SK-N-SH treated with all-trans-retinoic acid at 6 μM for 48 hours (cell line): ENCODE measurements at regions not wholly inside any gene's neighbourhood (a gene's known extent, or its start where the extent isn't known, plus 50 kb on each side); places are given as distances from the start of the nearest gene placed in this dataset.

Experiments used
- ATAC-seq: fragments of 200-7000 bp; cut with Tn5 transposase; 3 replicates; pipeline ENCODE4 v1.9.1; 2020; ENCODE audit warnings: mild to moderate bottlenecking, moderate library complexity
- ARNTL ChIP-seq: fragments of 450-650 bp; formaldehyde crosslinking; IDR thresholded peaks from 2 replicates; pipeline ENCODE4 v1.5.0; 2020; ENCODE audit warnings: low read depth, mild to moderate bottlenecking, moderate library complexity, borderline replicate concordance
- BACH2 ChIP-seq: fragments of 250-450 bp; sonication (Bioruptor Pico); IDR thresholded peaks from 2 replicates; pipeline ENCODE4 v1.9.0; 2021; ENCODE audit warnings: mild to moderate bottlenecking, borderline replicate concordance
- CSDC2 ChIP-seq: fragments of 250-450 bp; sonication (Bioruptor Pico); IDR thresholded peaks from 2 replicates; pipeline ENCODE4 v1.5.0; 2020; ENCODE audit warnings: mild to moderate bottlenecking, moderate library complexity
- ESRRG ChIP-seq: fragments of 250-450 bp; sonication (Bioruptor Pico); IDR thresholded peaks from 2 replicates; pipeline ENCODE4 v1.6.1; 2021; ENCODE audit warnings: mild to moderate bottlenecking
- GLIS3 ChIP-seq: fragments of 250-450 bp; sonication (Bioruptor Pico); IDR thresholded peaks from 2 replicates; pipeline ENCODE4 v1.5.0; 2020; ENCODE audit warnings: mild to moderate bottlenecking, moderate library complexity
- ISL1 ChIP-seq: fragments of 250-450 bp; sonication (Bioruptor Pico); IDR thresholded peaks from 2 replicates; pipeline ENCODE4 v2.1.2; 2022; ENCODE audit warnings: mild to moderate bottlenecking, moderate library complexity
- OSR1 ChIP-seq: fragments of 250-450 bp; sonication (Bioruptor Pico); IDR thresholded peaks from 2 replicates; pipeline ENCODE4 v1.8.0; 2022; ENCODE audit warnings: moderate library complexity, mild to moderate bottlenecking, inconsistent platforms
- PPARA ChIP-seq: fragments of 250-450 bp; sonication (Bioruptor Pico); IDR thresholded peaks from 2 replicates; pipeline ENCODE4 v1.5.0; 2020; ENCODE audit warnings: mild to moderate bottlenecking, borderline replicate concordance
- RARB ChIP-seq: fragments of 250-450 bp; sonication (Bioruptor Pico); IDR thresholded peaks from 2 replicates; pipeline ENCODE4 v1.8.0; 2021; ENCODE audit warnings: mild to moderate bottlenecking, moderate library complexity
- SNAI2 ChIP-seq: fragments of 250-450 bp; sonication (Bioruptor Pico); IDR thresholded peaks from 2 replicates; pipeline ENCODE4 v1.5.0; 2020; ENCODE audit warnings: mild to moderate bottlenecking, moderate library complexity
- TCF4 ChIP-seq: fragments of 250-450 bp; sonication (Bioruptor Pico); IDR thresholded peaks from 2 replicates; pipeline ENCODE4 v1.8.0; 2021; ENCODE audit warnings: mild to moderate bottlenecking, moderate library complexity, borderline replicate concordance
- TOX ChIP-seq: fragments of 250-450 bp; sonication (Bioruptor Pico); IDR thresholded peaks from 2 replicates; pipeline ENCODE4 v1.8.0; 2021; ENCODE audit warnings: mild to moderate bottlenecking, moderate library complexity, borderline replicate concordance
- ZC3H10 ChIP-seq: fragments of 250-450 bp; sonication (Bioruptor Pico); IDR thresholded peaks from 2 replicates; pipeline ENCODE4 v1.5.1; 2021; ENCODE audit warnings: mild to moderate bottlenecking, moderate library complexity
- ZFP3 ChIP-seq: fragments of 250-450 bp; sonication (Bioruptor Pico); IDR thresholded peaks from 2 replicates; pipeline ENCODE4 v1.5.0; 2020; ENCODE audit warnings: mild to moderate bottlenecking, moderate library complexity
- ZFP30 ChIP-seq: fragments of 450-650 bp; formaldehyde crosslinking; IDR thresholded peaks from 2 replicates; pipeline ENCODE4 v1.5.0; 2022; ENCODE audit warnings: mild to moderate bottlenecking, moderate library complexity
- ZNF565 ChIP-seq: fragments of 450-650 bp; formaldehyde crosslinking; conservative IDR thresholded peaks from 2 replicates; pipeline ENCODE4 v1.5.0; 2020; ENCODE audit warnings: low read depth, mild to moderate bottlenecking, moderate library complexity
- ZNF70 ChIP-seq: fragments of 450-650 bp; formaldehyde crosslinking; IDR thresholded peaks from 2 replicates; pipeline ENCODE4 v1.5.0; 2020; ENCODE audit warnings: mild to moderate bottlenecking, moderate library complexity
- ZNF8 ChIP-seq: fragments of 450-650 bp; formaldehyde crosslinking; IDR thresholded peaks from 2 replicates; pipeline ENCODE4 v1.5.0; 2020; ENCODE audit warnings: mild to moderate bottlenecking, moderate library complexity
- TF ChIP-seq, protein P1 (sequence below): fragments of 250-450 bp; sonication (Bioruptor Pico); IDR thresholded peaks from 2 replicates; pipeline ENCODE4 v1.5.1; 2020; ENCODE audit warnings: low read depth, mild to moderate bottlenecking, moderate library complexity
- TF ChIP-seq, protein P2 (sequence below): fragments of 250-450 bp; sonication (Bioruptor Pico); IDR thresholded peaks from 2 replicates; pipeline ENCODE4 v1.5.0; 2020; ENCODE audit warnings: mild to moderate bottlenecking, moderate library complexity
- TF ChIP-seq, protein P3 (sequence below): fragments of 250-450 bp; sonication (Bioruptor Pico); IDR thresholded peaks from 2 replicates; pipeline ENCODE4 v1.5.1; 2021; ENCODE audit warnings: mild to moderate bottlenecking, moderate library complexity
- TF ChIP-seq, protein P4 (sequence below): fragments of 250-450 bp; sonication (Bioruptor Pico); IDR thresholded peaks from 2 replicates; pipeline ENCODE4 v1.8.0; 2021; ENCODE audit warnings: low read depth, mild to moderate bottlenecking, moderate library complexity, borderline replicate concordance
- TF ChIP-seq, protein P5 (sequence below): fragments of 250-450 bp; sonication (Bioruptor Pico); IDR thresholded peaks from 2 replicates; pipeline ENCODE4 v1.8.0; 2020; ENCODE audit warnings: mild to moderate bottlenecking, moderate library complexity, borderline replicate concordance

DNA sequence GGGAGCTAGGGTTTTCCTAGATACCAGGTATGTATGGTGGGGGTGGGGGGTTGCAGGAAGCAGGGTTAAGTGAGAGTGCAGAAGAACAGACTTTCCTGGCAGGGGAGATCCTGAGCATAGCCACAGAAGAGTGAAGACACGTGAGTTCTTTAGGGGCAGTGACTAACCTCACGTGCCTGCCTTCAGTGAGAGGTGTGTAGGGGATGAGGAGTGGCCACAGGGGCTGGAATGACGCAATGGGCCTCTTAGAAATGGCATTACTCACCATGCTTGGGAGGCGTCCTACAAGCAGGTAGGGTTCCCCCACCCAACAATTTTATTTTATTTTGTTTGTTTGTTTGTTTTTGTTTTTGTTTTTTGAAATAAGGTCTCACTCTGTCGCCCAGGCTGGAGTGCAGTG lies 698.6 kb upstream of the NRP1 start:
- TF ChIP-seq ZFP3: no peak
- no peak for TF ChIP-seq ZNF565 (CRISPR knock-in tag)
- TF ChIP-seq, protein P1, sequence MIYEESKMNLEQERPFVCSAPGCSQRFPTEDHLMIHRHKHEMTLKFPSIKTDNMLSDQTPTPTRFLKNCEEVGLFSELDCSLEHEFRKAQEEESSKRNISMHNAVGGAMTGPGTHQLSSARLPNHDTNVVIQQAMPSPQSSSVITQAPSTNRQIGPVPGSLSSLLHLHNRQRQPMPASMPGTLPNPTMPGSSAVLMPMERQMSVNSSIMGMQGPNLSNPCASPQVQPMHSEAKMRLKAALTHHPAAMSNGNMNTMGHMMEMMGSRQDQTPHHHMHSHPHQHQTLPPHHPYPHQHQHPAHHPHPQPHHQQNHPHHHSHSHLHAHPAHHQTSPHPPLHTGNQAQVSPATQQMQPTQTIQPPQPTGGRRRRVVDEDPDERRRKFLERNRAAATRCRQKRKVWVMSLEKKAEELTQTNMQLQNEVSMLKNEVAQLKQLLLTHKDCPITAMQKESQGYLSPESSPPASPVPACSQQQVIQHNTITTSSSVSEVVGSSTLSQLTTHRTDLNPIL (CRISPR knock-in tag): no peak
- TF ChIP-seq ZC3H10: no peak
- TF ChIP-seq, protein P2, sequence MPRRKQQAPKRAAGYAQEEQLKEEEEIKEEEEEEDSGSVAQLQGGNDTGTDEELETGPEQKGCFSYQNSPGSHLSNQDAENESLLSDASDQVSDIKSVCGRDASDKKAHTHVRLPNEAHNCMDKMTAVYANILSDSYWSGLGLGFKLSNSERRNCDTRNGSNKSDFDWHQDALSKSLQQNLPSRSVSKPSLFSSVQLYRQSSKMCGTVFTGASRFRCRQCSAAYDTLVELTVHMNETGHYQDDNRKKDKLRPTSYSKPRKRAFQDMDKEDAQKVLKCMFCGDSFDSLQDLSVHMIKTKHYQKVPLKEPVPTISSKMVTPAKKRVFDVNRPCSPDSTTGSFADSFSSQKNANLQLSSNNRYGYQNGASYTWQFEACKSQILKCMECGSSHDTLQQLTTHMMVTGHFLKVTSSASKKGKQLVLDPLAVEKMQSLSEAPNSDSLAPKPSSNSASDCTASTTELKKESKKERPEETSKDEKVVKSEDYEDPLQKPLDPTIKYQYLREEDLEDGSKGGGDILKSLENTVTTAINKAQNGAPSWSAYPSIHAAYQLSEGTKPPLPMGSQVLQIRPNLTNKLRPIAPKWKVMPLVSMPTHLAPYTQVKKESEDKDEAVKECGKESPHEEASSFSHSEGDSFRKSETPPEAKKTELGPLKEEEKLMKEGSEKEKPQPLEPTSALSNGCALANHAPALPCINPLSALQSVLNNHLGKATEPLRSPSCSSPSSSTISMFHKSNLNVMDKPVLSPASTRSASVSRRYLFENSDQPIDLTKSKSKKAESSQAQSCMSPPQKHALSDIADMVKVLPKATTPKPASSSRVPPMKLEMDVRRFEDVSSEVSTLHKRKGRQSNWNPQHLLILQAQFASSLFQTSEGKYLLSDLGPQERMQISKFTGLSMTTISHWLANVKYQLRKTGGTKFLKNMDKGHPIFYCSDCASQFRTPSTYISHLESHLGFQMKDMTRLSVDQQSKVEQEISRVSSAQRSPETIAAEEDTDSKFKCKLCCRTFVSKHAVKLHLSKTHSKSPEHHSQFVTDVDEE (CRISPR knock-in tag): no peak
- TF ChIP-seq RARB (CRISPR knock-in tag): no peak
- no peak for ATAC-seq

DNA sequence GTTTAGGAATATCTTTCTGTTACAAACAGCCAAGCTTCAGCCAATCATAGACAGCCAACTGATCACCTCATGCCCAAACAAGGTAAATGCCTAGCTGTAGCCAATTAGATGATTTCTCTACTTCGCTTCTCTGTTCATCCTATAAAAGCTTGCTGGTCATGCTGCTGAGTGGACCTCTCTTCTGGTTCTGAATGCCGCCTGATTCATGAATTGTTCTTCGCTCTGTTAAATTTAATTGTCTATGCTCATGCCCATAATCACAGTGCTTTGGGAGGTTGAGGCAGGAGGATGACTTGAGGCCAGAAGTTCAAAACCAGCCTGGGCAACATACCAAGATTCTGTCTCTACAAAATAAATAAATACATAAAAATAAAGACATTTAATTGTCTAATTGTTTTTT lies 698.1 kb upstream of the NRP1 start:
- no peak for TF ChIP-seq SNAI2 (CRISPR knock-in tag)
- TF ChIP-seq, protein P3, sequence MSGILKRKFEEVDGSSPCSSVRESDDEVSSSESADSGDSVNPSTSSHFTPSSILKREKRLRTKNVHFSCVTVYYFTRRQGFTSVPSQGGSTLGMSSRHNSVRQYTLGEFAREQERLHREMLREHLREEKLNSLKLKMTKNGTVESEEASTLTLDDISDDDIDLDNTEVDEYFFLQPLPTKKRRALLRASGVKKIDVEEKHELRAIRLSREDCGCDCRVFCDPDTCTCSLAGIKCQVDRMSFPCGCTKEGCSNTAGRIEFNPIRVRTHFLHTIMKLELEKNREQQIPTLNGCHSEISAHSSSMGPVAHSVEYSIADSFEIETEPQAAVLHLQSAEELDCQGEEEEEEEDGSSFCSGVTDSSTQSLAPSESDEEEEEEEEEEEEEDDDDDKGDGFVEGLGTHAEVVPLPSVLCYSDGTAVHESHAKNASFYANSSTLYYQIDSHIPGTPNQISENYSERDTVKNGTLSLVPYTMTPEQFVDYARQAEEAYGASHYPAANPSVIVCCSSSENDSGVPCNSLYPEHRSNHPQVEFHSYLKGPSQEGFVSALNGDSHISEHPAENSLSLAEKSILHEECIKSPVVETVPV (CRISPR knock-in tag): no peak
- TF ChIP-seq, protein P1 (CRISPR knock-in tag): no peak
- no peak for TF ChIP-seq ZC3H10
- TF ChIP-seq ISL1: no peak
- no peak for TF ChIP-seq TCF4
- no peak for ATAC-seq

DNA sequence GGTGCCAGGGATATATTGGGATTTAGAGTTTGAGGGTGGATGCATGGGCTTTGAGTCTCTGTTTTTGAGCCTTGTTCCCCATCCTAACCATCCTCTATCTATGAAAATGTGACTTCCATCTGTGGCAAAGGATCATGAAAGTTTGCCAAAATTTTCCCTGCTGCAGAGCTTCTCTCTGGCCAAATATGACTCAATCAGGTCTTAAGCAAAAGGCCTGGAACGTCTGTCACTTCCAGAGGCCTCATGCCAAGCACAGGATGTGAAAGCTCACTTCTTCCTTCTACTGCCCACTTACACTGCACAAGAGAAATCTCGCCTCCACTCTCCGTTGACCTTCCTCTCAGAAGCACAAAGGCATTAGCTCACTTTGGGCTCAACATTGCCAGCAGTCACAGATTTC lies 696.9 kb upstream of the NRP1 start:
- TF ChIP-seq ZNF70 (CRISPR knock-in tag): no peak
- no peak; the same call in 2 of the 3 replicates for ATAC-seq

DNA sequence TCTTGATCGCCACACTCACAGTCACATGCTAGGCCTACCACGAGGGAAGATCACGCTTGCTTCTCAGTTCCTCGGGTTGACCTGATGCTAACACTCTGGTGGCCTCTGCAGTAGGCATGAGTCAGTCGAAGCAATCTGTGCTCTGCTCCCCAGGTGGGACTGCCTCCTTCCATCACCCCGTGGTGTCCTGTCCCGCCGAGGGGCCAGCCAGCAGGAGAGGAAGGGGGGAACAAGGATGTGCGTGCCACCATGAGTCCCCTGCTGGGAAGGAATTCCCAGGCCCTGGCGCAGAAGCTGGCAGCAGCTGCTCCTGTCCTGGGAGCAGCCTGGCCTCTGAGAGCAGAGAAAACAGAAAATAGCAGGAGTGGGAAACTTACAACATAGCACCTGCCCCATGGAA lies 695.0 kb upstream of the NRP1 start:
- ATAC-seq: no peak
- TF ChIP-seq ZNF8 (CRISPR knock-in tag): no peak
- no peak for TF ChIP-seq ZFP30 (CRISPR knock-in tag)
- TF ChIP-seq SNAI2 (CRISPR knock-in tag): no peak
- TF ChIP-seq ARNTL (CRISPR knock-in tag): no peak
- TF ChIP-seq ZNF70 (CRISPR knock-in tag): no peak
- no peak for TF ChIP-seq ZC3H10
- TF ChIP-seq OSR1 (CRISPR knock-in tag): no peak
- no peak for TF ChIP-seq ZNF565 (CRISPR knock-in tag)
- no peak for TF ChIP-seq ISL1
- TF ChIP-seq ESRRG: no peak
- no peak for TF ChIP-seq BACH2 (CRISPR knock-in tag)

DNA sequence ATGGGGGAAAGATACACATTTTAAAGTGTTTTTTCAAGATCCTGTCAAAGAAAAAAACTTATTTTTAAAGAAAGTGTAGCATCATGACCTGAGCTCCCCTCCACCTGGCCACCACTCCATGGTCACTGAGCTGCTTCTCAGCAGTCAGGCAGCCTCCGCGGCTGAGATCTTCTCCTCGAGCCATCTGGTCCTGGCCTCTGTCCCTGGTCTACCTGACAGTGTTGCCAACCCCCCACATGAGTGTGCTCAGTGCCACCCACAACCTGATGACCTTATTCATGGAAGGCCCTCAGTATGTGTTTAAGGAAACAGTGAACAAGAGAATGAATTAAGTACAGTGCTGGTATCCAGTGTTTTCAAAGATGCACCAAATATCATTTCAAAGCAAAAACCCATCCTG lies 694.5 kb upstream of the NRP1 start:
- no peak for ATAC-seq
- TF ChIP-seq, protein P4, sequence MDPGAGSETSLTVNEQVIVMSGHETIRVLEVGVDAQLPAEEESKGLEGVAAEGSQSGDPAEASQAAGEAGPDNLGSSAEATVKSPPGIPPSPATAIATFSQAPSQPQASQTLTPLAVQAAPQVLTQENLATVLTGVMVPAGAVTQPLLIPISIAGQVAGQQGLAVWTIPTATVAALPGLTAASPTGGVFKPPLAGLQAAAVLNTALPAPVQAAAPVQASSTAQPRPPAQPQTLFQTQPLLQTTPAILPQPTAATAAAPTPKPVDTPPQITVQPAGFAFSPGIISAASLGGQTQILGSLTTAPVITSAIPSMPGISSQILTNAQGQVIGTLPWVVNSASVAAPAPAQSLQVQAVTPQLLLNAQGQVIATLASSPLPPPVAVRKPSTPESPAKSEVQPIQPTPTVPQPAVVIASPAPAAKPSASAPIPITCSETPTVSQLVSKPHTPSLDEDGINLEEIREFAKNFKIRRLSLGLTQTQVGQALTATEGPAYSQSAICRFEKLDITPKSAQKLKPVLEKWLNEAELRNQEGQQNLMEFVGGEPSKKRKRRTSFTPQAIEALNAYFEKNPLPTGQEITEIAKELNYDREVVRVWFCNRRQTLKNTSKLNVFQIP: no peak
- TF ChIP-seq, protein P3 (CRISPR knock-in tag): no peak
- TF ChIP-seq ZNF565 (CRISPR knock-in tag) (no peak), SNAI2 (CRISPR knock-in tag) (no peak), OSR1 (CRISPR knock-in tag) (no peak), TCF4 (no peak), RARB (CRISPR knock-in tag) (no peak), ARNTL (CRISPR knock-in tag) (no peak), ZC3H10 (no peak), ZNF8 (CRISPR knock-in tag) (no peak), ISL1 (no peak), ESRRG (no peak), ZNF70 (CRISPR knock-in tag) (no peak), TOX (CRISPR knock-in tag) (no peak), PPARA (CRISPR knock-in tag) (no peak), CSDC2 (CRISPR knock-in tag) (no peak), GLIS3 (no peak), ZFP3 (no peak)
- TF ChIP-seq, protein P5, sequence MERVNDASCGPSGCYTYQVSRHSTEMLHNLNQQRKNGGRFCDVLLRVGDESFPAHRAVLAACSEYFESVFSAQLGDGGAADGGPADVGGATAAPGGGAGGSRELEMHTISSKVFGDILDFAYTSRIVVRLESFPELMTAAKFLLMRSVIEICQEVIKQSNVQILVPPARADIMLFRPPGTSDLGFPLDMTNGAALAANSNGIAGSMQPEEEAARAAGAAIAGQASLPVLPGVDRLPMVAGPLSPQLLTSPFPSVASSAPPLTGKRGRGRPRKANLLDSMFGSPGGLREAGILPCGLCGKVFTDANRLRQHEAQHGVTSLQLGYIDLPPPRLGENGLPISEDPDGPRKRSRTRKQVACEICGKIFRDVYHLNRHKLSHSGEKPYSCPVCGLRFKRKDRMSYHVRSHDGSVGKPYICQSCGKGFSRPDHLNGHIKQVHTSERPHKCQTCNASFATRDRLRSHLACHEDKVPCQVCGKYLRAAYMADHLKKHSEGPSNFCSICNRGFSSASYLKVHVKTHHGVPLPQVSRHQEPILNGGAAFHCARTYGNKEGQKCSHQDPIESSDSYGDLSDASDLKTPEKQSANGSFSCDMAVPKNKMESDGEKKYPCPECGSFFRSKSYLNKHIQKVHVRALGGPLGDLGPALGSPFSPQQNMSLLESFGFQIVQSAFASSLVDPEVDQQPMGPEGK (CRISPR knock-in tag): no peak
